ENCODE measurements at regions not wholly inside any gene's neighbourhood (a gene's known extent, or its start where the extent isn't known, plus 50 kb on each side); places are given as distances from the start of the nearest gene placed in this dataset.

DNA sequence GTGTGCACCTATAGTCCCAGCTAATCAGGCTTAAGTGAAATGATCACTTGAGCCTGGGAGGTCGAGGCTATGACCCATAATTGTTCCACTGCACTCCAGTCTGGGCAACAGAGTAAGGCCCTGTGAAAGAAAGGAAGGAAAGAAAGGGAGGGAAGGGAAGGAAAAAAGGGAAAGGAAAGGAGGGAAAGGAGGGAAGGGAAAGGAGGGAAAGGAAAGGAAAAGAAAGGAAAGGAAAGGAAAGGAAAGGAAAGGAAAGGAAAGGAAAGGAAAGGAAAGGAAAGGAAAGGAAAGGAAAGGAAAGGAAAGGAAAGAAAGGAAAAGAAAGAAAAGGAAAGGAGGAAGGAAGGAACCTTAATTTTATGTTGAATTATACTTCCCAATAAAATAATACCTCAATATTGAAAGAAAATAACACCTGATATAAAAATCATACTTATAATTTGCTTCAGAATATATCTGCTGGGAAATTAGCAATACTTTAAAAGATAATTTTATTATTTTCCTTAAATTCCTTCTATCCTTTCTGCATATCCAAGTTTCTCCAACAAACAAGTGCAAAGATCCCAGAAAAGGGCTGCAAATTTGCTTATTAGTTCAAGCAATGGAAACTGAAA, 177.3 kb downstream of the KLF12 start:
- peaks cover 3% of the 10 kb centered on the region for H3K9me3 Mint-ChIP-seq
- no peak overlapping the region for H3K4me3 Mint-ChIP-seq
- H3K27ac Mint-ChIP-seq = no peak overlapping the region
- no peaks in the 10 kb centered on the region for H3K27me3 Mint-ChIP-seq (ENCODE audit: low read depth)
- H3K36me3 Mint-ChIP-seq (ENCODE audit: low read depth) = peaks cover 3% of the 10 kb centered on the region
- H3K4me1 Mint-ChIP-seq (ENCODE audit: low read depth) = peaks cover 12% of the 10 kb centered on the region

DNA sequence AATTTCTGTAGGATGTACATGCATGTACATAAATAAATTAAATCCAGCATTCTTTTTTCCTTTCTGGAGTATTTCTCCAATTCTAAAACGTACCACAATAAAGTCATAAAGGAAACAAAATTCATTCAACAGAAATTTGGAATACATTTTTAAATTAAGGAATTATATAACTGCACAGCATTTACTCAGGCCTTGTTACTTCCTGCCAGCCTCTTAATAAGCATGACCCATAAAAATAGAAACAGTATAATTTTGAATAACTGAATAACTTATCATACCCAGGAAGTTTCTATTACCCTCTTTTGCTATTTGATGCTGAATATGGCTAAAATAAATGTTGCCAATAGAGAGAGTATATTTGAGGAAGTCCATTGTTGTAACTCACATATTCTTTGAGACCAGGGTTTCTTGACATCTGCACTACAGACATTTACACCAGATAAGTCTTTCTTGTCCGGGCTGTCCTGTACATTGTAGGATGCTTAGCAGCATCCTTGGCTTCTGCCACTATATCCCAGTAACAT, 178.2 kb downstream of the KLF12 start:
- no peaks in the 10 kb centered on the region for H3K27me3 Mint-ChIP-seq (ENCODE audit: low read depth)
- no peak overlapping the region for H3K27ac Mint-ChIP-seq
- no peak overlapping the region for H3K4me3 Mint-ChIP-seq
- no peaks in the 10 kb centered on the region for H3K9me3 Mint-ChIP-seq
- peaks cover 8% of the 10 kb centered on the region for H3K4me1 Mint-ChIP-seq (ENCODE audit: low read depth)
- H3K36me3 Mint-ChIP-seq (ENCODE audit: low read depth) = peaks cover 1% of the 10 kb centered on the region

DNA sequence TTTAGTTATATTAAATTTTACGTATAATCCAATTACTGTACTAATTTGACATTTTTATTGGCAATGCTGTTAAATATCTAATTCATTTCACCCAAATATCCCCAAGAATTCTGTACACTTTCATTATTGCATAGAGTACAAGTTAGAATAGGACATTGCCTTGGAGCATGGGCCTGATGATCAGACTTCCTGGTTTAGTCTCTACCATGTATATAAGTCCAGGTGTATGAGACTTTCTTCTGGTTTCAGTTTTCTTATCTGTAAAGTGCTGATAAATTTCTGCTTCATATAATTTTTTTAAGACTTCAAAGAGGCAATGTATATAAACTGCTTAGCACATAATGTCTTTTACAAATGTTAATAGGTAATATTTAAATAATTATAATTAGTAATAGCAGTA, 179.4 kb downstream of the KLF12 start:
- Mint-ChIP-seq H3K27me3 (ENCODE audit: low read depth) (no peaks in the 10 kb centered on the region), H3K36me3 (ENCODE audit: low read depth) (peaks cover 6% of the 10 kb centered on the region), H3K4me3 (no peak overlapping the region), H3K27ac (no peak overlapping the region), H3K9me3 (no peaks in the 10 kb centered on the region), H3K4me1 (ENCODE audit: low read depth) (peaks cover 10% of the 10 kb centered on the region)

DNA sequence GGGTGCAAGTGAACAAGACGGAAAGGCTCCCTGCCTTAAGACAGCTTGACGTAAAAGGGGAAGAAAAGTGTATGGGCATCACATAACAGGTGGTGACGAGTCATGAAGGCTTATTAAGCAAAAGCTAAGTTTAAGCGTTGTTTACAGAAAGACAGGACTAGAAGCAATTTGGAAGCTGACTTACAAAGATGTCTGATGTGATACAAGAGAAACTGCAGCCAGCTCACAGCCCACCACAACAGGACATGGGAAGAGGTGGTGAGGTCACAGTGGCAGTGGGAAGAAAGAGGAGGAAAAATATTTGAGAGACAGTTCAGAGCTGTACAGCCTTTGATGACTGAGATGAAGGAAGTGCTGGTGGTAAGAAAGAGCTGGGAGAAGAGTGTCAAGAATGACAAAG, 181.6 kb downstream of the KLF12 start:
- Mint-ChIP-seq H3K27ac (no peak overlapping the region), H3K27me3 (ENCODE audit: low read depth) (no peaks in the 10 kb centered on the region), H3K4me3 (no peak overlapping the region), H3K36me3 (ENCODE audit: low read depth) (peaks cover 6% of the 10 kb centered on the region), H3K4me1 (ENCODE audit: low read depth) (peaks cover 21% of the 10 kb centered on the region), H3K9me3 (no peaks in the 10 kb centered on the region)

DNA sequence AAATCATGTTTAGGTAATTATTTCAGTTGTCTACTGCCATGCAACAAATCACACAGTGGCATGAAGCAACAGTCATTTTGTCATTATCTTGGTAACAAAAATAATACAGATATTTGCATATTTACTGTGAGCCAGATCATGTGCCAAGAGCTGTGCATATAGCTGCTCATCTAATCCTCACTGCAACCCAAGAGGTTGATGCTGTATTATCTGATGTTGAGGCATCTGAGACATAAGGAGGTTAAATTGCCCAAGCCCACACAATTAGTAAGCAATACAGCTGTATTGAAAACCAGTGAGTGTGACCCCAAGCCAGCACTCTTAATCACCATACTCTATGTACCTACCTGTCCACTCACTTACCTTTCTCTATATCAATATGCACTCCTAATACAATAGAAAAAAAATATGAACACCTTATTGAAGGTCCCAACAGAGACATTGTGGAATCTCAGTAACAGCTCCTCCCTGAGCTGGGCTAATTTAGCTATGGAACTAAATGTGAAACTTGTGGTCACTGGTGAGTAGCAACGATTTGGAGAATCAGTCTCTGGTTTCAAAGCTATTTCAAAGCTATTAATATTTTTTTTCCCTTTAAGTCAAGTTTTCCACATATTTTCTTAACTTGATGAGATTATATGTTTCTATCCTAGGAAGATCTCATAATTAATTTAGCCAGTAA, 185.2 kb downstream of the KLF12 start:
- Mint-ChIP-seq H3K27me3 (ENCODE audit: low read depth) (no peaks in the 10 kb centered on the region), H3K4me3 (no peak overlapping the region), H3K9me3 (no peaks in the 10 kb centered on the region), H3K36me3 (ENCODE audit: low read depth) (peaks cover 6% of the 10 kb centered on the region), H3K4me1 (ENCODE audit: low read depth) (peaks cover 28% of the 10 kb centered on the region), H3K27ac (no peak overlapping the region)

DNA sequence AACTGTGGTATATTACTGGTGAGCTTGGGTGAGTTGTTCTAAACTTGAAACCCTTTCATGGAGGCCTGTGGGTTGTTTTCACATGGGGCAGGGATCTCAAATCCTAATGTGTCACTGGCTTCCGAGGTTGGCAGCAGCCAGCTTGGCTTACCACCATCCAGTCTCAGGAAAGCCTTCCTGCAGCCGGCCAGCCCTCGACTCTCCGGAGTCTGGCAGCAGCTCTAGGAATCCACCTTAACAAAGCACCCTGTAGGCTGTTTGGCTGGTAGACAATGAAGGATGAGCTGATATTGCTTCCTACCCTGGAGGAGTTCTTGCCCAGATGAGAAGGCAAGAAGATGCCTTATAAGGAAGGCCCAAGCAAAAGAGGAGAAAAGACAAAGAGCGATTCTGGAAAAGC, 188.3 kb downstream of the KLF12 start:
- Mint-ChIP-seq H3K27ac (no peak overlapping the region), H3K36me3 (ENCODE audit: low read depth) (peaks cover 21% of the 10 kb centered on the region), H3K9me3 (no peaks in the 10 kb centered on the region), H3K27me3 (ENCODE audit: low read depth) (no peaks in the 10 kb centered on the region), H3K4me1 (ENCODE audit: low read depth) (peaks cover 37% of the 10 kb centered on the region), H3K4me3 (no peak overlapping the region)

DNA sequence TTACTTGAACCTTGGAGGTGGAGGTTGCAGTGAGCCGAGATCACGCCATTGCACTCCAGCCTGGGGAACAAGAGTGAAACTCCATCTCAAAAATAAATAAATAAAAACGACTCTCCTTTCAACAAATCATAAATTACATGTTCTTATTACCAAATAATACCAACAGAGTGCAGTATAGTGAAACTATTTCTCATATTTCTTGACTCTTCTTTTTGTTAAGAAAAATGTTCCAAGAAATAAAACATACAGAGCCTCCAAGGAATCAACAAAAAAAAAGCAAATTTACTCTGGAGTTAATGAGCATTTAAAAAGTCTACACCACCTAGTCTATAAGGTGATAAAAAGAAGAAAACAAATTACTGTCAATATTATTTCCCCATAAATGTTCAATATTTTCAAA, 188.8 kb downstream of the KLF12 start:
- no peak overlapping the region for H3K27ac Mint-ChIP-seq
- H3K27me3 Mint-ChIP-seq (ENCODE audit: low read depth) = no peaks in the 10 kb centered on the region
- H3K36me3 Mint-ChIP-seq (ENCODE audit: low read depth) = peaks cover 18% of the 10 kb centered on the region
- no peak overlapping the region for H3K4me3 Mint-ChIP-seq
- H3K9me3 Mint-ChIP-seq = no peaks in the 10 kb centered on the region
- peaks cover 35% of the 10 kb centered on the region for H3K4me1 Mint-ChIP-seq (ENCODE audit: low read depth)

DNA sequence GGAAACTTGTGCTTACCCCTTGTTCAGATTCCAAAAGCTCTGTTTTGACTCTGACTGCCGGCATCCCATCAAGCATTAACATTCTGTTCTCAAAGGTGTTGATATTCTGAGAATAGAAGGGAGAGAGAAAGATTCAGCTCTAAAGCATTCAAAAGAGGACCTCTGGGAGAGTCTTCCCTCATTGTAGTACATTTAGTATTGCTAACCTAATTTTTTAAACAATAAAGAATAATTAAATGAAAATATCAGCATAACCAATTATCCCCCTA, 190.3 kb downstream of the KLF12 start:
- Mint-ChIP-seq H3K9me3 (no peaks in the 10 kb centered on the region), H3K4me1 (ENCODE audit: low read depth) (peaks cover 35% of the 10 kb centered on the region), H3K36me3 (ENCODE audit: low read depth) (peaks cover 17% of the 10 kb centered on the region), H3K4me3 (no peak overlapping the region), H3K27me3 (ENCODE audit: low read depth) (no peaks in the 10 kb centered on the region), H3K27ac (peak overlapping the region; percentile 74)

DNA sequence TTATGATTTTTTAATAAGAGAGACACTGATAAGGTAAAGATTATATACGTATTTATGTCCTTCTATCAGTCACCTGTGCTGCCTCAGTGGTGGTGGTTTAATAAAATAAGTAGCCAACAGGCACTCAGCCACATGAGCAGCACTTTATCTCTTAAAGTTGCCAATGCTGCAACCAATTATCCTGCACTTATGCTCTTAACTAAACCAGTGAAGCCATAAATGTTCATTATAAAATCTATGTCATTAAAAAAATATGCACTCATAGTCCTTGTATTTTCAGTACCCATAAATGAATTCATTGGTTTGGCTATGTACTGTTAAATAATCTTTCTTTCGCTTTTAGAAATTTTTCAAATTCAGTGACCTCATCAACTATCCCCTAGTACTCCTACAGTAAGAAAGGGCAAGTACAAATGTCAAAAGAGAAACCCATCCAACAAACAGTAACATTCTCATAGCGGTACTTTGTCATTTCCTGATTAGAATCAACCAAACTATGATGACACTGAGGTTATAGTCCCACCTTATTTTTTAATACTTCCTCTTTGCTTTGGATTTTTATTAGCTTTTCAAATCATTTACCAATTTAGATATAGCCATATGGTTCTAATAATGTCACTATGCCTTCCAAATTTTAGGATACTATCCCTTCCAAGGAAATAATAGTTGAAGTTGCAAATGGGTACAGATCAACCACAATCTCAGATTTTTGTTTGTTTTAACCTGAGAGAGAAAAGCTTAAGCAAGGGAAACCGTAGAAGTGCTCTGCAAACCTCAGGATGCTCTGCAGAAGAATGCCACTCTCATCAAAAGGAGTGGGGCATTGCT, 190.9 kb downstream of the KLF12 start:
- Mint-ChIP-seq H3K27me3 (ENCODE audit: low read depth) (no peaks in the 10 kb centered on the region), H3K4me3 (no peak overlapping the region), H3K9me3 (no peaks in the 10 kb centered on the region), H3K4me1 (ENCODE audit: low read depth) (peaks cover 31% of the 10 kb centered on the region), H3K27ac (peak overlapping the region; percentile 74), H3K36me3 (ENCODE audit: low read depth) (peaks cover 17% of the 10 kb centered on the region)

DNA sequence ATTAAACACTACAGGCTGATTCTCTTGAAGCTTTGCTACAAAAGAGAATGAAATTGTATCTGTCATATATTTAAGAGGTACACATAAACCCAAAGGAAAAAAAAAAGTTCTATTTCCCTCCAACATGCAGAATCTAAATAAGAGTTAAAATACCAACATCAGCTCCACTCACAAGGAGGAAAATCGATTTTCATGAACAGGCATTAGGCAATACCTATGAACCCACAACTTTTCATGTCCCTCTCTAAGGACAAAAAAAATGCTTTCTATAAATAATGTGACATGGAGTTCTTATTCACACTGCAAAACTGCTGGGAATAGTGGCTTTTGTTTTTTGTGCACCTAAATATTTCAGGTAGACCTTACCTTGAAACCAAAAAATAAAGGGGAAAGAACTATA, 192.5 kb downstream of the KLF12 start:
- H3K27me3 Mint-ChIP-seq (ENCODE audit: low read depth) = no peaks in the 10 kb centered on the region
- H3K4me3 Mint-ChIP-seq = no peak overlapping the region
- H3K9me3 Mint-ChIP-seq = no peaks in the 10 kb centered on the region
- peaks cover 17% of the 10 kb centered on the region for H3K36me3 Mint-ChIP-seq (ENCODE audit: low read depth)
- peaks cover 32% of the 10 kb centered on the region for H3K4me1 Mint-ChIP-seq (ENCODE audit: low read depth)
- H3K27ac Mint-ChIP-seq = no peak overlapping the region

DNA sequence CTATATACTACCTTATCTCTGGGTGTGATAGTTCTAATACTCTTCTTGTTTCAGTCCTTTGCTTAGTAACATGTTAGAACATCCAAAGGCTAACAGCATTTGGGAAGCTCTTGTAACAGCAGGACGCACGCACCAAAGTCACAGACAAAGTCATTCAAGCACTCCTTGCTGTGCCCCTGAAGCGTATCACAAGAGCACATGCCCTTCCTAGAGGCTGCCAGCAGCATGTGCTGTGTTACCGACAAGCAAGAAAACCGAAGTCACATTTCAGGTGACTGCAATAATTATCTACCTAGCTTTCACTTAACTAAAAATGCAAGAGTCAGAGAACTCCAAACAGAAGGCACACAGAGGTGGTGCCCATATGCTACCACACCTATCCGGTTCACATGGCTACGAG, 194.1 kb downstream of the KLF12 start:
- H3K4me1 Mint-ChIP-seq (ENCODE audit: low read depth) = peaks cover 26% of the 10 kb centered on the region

DNA sequence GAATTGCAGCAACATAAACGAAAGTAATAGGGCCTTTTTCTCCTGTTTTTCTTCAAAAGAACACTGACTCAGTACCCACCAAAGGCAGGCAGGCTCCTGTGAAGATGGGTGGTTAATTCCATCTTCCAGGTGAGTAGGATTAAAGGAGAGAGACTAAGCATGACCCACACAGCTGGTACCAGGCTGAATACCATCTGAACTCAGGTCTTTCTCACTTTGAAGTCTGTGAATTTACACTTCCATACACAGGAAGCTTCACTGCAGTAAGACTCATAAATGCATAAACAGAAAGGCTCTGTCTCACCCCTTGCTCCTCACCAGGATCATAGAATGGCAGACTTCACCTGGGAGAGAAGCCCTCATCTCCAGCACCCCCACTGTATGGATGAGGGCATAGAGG, 194.6 kb downstream of the KLF12 start:
- Mint-ChIP-seq H3K4me1 (ENCODE audit: low read depth) (peaks cover 27% of the 10 kb centered on the region), H3K4me3 (no peak overlapping the region), H3K36me3 (ENCODE audit: low read depth) (peaks cover 21% of the 10 kb centered on the region), H3K27ac (no peak overlapping the region), H3K27me3 (ENCODE audit: low read depth) (no peaks in the 10 kb centered on the region), H3K9me3 (no peaks in the 10 kb centered on the region)

More for the DNA sequence above, 194.1 kb downstream of the KLF12 start:
- Mint-ChIP-seq H3K9me3 (no peaks in the 10 kb centered on the region), H3K4me3 (no peak overlapping the region), H3K36me3 (ENCODE audit: low read depth) (peaks cover 21% of the 10 kb centered on the region), H3K27ac (no peak overlapping the region), H3K27me3 (ENCODE audit: low read depth) (no peaks in the 10 kb centered on the region)

DNA sequence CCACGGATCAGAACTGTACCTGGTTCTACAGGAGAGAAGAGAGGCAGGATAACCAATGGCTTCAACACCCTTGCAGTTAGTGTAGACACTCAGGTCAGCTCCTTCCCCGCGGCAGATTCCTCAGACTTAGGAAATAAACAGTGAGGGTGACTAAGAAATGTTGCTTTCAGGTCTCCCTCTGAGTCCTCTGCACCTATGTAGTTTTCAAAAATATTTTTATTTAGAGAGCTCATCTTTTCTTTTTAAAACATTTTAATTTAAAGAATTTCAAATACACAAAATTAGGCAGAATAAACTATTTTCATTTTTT, 195.2 kb downstream of the KLF12 start:
- Mint-ChIP-seq H3K27me3 (ENCODE audit: low read depth) (no peaks in the 10 kb centered on the region), H3K27ac (no peak overlapping the region), H3K4me1 (ENCODE audit: low read depth) (peaks cover 30% of the 10 kb centered on the region), H3K9me3 (no peaks in the 10 kb centered on the region), H3K4me3 (no peak overlapping the region), H3K36me3 (ENCODE audit: low read depth) (peaks cover 21% of the 10 kb centered on the region)

DNA sequence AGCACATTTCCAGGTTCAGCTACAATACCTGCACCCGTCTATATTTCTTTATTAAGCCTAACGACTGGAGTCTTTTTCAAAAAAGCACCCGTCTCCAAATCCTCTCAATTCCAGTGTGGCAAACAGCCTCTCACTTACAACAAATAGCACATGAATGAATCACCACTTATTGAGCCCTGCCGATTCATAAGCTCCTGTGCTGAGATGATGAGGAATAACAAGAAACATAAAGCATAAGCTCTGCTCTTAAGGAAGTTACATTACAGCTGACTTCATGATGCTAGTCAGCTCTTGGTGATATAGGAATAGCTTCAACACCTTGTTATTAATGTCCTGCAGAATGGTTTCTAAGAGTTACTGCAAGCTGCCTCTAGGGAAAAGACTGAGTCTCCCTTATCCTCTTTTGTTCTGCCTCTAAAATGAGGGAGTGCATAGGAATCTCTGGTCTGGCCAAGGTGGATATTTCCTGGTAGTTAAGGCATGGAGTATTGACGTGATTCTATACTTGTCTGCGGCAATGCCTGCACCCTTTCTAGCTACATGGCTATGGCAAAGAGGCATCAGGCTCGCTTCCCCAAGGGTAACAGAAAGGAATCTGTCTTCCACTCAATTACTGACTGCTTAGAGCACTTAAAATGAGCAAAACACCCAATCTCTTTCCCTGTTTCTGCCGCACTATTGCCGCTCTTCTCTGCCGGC, 195.7 kb downstream of the KLF12 start:
- Mint-ChIP-seq H3K36me3 (ENCODE audit: low read depth) (peaks cover 20% of the 10 kb centered on the region), H3K27me3 (ENCODE audit: low read depth) (no peaks in the 10 kb centered on the region), H3K4me1 (ENCODE audit: low read depth) (peaks cover 27% of the 10 kb centered on the region), H3K4me3 (no peak overlapping the region), H3K9me3 (no peaks in the 10 kb centered on the region), H3K27ac (no peak overlapping the region)

Data from T-helper 1 cell treated with Interleukin-12 subunit alpha and Interleukin-12 subunit beta and Interleukin-4 antibody, amounts not matched to agents 30 μg/mL and 1 μg/mL, for 36 hours (primary cell).